Gastrocnemius medialis (tissue), 4 donors: ENCODE measurements at regions not wholly inside any gene's neighbourhood (a gene's known extent, or its start where the extent isn't known, plus 50 kb on each side); places are given as distances from the start of the nearest gene placed in this dataset.

Source experiments
- CTCF ChIP-seq, 5 experiments: fragments of 450-650 bp in 3 of 5; fragments of 200-600 bp in 2 of 5; sonication (generic) in 2 of 5; IDR thresholded peaks in 4 of 5; conservative IDR thresholded peaks in 1 of 5; 1 replicate in 4 of 5; 2 replicates in 1 of 5; pipeline ENCODE4 v1.5.1; 2016 to 2019; ENCODE audit warnings: antibody characterized with exemption in 5 of 5, mild to moderate bottlenecking in 3 of 5, moderate library complexity in 3 of 5
- POLR2A ChIP-seq, 2 donors: fragments of 450-650 bp; IDR thresholded peaks; one replicate each; pipeline ENCODE4 v1.6.1; 2017; ENCODE audit warnings: antibody characterized with exemption in 2 of 2, mild to moderate bottlenecking in 2 of 2, moderate library complexity in 2 of 2

- TF ChIP-seq CTCF (IDR thresholded peaks at IDR 0.05 in 4 of 5, conservative IDR thresholded peaks at IDR 0.05 in 1 of 5) (no peak), POLR2A (IDR thresholded peaks at IDR 0.05) (no peak)
These were observed 55.6 kb upstream of the NEDD9 start for GRCh38 chr6:11288065-11288464.
